IMR-90 (cell line): ENCODE measurements at regions not wholly inside any gene's neighbourhood (a gene's known extent, or its start where the extent isn't known, plus 50 kb on each side); places are given as distances from the start of the nearest gene placed in this dataset.

Experiments used
- ATAC-seq: fragments of 200-7000 bp; cut with Tn5 transposase; 2 replicates; pipeline ENCODE4 v1.9.1; 2020; ENCODE audit warnings: low read depth, mild to moderate bottlenecking, moderate library complexity
- BruUV-seq: library from RNA; stranded (reverse); fragments of 400-500 nt; replicated peaks from 2 replicates; lab custom pipeline; 2021; lab: Mats Ljungman, UMichigan
- CTCF ChIA-PET: fragments of 300-600 bp; formaldehyde crosslinking; extraction: SDS; loops from one replicate; lab custom pipeline; 2021; ENCODE audit warnings: antibody characterized with exemption; lab: Yijun Ruan, JAX
- POLR2A ChIA-PET: fragments of 300-600 bp; sonication (Branson Sonifier 250); formaldehyde crosslinking; loops from one replicate; lab custom pipeline; 2022; ENCODE audit warnings: antibody characterized with exemption; ENCODE audit not compliant: unreplicated experiment; lab: Charles Lee
- DNase-seq: peaks from one replicate; pipeline ENCODE4 v3.0.0; 2013
- H2AFZ ChIP-seq: replicated peaks from 2 replicates; pipeline ENCODE3; 2013; ENCODE audit warnings: low read length, mild to moderate bottlenecking; ENCODE audit not compliant: poor library complexity
- H2AK5ac ChIP-seq: 2 replicates; pipeline ENCODE4 v1.6.1; 2013; ENCODE audit warnings: low read depth, low read length, inconsistent platforms
- H2AK9ac ChIP-seq: replicated peaks from 2 replicates; pipeline ENCODE3; 2013; ENCODE audit warnings: mild to moderate bottlenecking, low read depth, low read length, moderate library complexity; ENCODE audit not compliant: poor library complexity
- H2BK120ac ChIP-seq: 2 replicates; pipeline ENCODE4 v1.6.1; 2013; ENCODE audit warnings: low read depth, low read length, inconsistent platforms
- H2BK15ac ChIP-seq: 3 replicates; pipeline ENCODE4 v1.6.1; 2013; ENCODE audit warnings: low read depth, low read length, inconsistent platforms
- H2BK20ac ChIP-seq: 2 replicates; pipeline ENCODE4 v1.6.1; 2013; ENCODE audit warnings: low read depth, mild to moderate bottlenecking, inconsistent platforms, low read length, moderate library complexity
- H2BK5ac ChIP-seq: 2 replicates; pipeline ENCODE4 v1.6.1; 2013; ENCODE audit warnings: mild to moderate bottlenecking, low read depth, low read length, inconsistent platforms; ENCODE audit not compliant: poor library complexity, severe bottlenecking
- H3K14ac ChIP-seq: replicated peaks from 2 replicates; pipeline ENCODE4 v1.6.1; 2013; ENCODE audit warnings: low read depth, low read length, inconsistent platforms
- H3K18ac ChIP-seq: 2 replicates; pipeline ENCODE4 v1.6.1; 2013; ENCODE audit warnings: low read depth, low read length, control low read depth
- H3K23ac ChIP-seq: 2 replicates; pipeline ENCODE4 v1.6.1; 2013; ENCODE audit warnings: low read depth, low read length, inconsistent platforms
- H3K27ac ChIP-seq: 2 replicates; pipeline ENCODE4 v1.5.1; 2013; ENCODE audit warnings: mild to moderate bottlenecking, control low read depth, low read length; ENCODE audit not compliant: insufficient read depth
- H3K27me3 ChIP-seq: 2 replicates; pipeline ENCODE4 v1.6.1; 2013; ENCODE audit warnings: low read length; ENCODE audit not compliant: control insufficient read depth, insufficient read depth
- H3K36me3 ChIP-seq: 2 replicates; pipeline ENCODE4 v1.6.1; 2013; ENCODE audit warnings: low read length, mixed read lengths; ENCODE audit not compliant: control insufficient read depth, insufficient read depth
- H3K4ac ChIP-seq: 2 replicates; pipeline ENCODE4 v1.6.1; 2013; ENCODE audit warnings: low read depth, low read length, inconsistent platforms
- H3K4me1 ChIP-seq: 2 replicates; pipeline ENCODE4 v1.6.1; 2013; ENCODE audit warnings: low read length, mixed read lengths; ENCODE audit not compliant: control insufficient read depth, insufficient read depth
- H3K4me2 ChIP-seq: 2 replicates; pipeline ENCODE4 v1.6.1; 2013; ENCODE audit warnings: low read depth, mild to moderate bottlenecking, control low read depth, low read length, moderate library complexity
- H3K4me3 ChIP-seq: 2 replicates; pipeline ENCODE4 v1.5.1; 2013; ENCODE audit warnings: low read depth, mild to moderate bottlenecking, control low read depth, low read length, moderate library complexity; ENCODE audit not compliant: insufficient read depth
- H3K56ac ChIP-seq: 2 replicates; pipeline ENCODE4 v1.6.1; 2013; ENCODE audit warnings: low read length, inconsistent platforms; ENCODE audit not compliant: insufficient read depth; ENCODE audit errors: extremely low read depth
- H3K79me1 ChIP-seq, 2 experiments: 2 replicates each; pipeline ENCODE4 v1.6.1; 2013; ENCODE audit warnings: low read length in 2 of 2, inconsistent platforms in 1 of 2, low read depth in 1 of 2
- H3K9ac ChIP-seq: 2 replicates; pipeline ENCODE4 v1.6.1; 2013; ENCODE audit warnings: low read depth, low read length, control low read depth
- H3K9me1 ChIP-seq: 2 replicates; pipeline ENCODE4 v1.6.1; 2013; ENCODE audit warnings: low read length, inconsistent platforms; ENCODE audit not compliant: insufficient read depth
- H3K9me3 ChIP-seq: 2 replicates; pipeline ENCODE4 v1.6.1; 2013; ENCODE audit warnings: low read length; ENCODE audit not compliant: control insufficient read depth, insufficient read depth
- H4K20me1 ChIP-seq: 2 replicates; pipeline ENCODE4 v1.6.1; 2013; ENCODE audit warnings: low read length, inconsistent platforms; ENCODE audit not compliant: insufficient read depth
- H4K5ac ChIP-seq: 2 replicates; pipeline ENCODE4 v1.6.1; 2013; ENCODE audit warnings: mild to moderate bottlenecking, low read depth, low read length, control low read depth
- H4K8ac ChIP-seq, 2 experiments: 2 replicates each; pipeline ENCODE4 v1.6.1; 2013; ENCODE audit warnings: low read depth in 2 of 2, low read length in 2 of 2, control low read depth in 1 of 2, inconsistent platforms in 1 of 2
- H4K91ac ChIP-seq: 2 replicates; pipeline ENCODE4 v1.6.1; 2013; ENCODE audit warnings: low read depth, low read length, inconsistent platforms; ENCODE audit not compliant: insufficient read depth
- FOS ChIP-seq: fragments of 150-350 bp; IDR thresholded peaks from 2 replicates; pipeline ENCODE4 v1.6.1; 2016; ENCODE audit warnings: low read depth, low read length
- NFE2L2 ChIP-seq: fragments of 150-350 bp; IDR thresholded peaks from 2 replicates; pipeline ENCODE4 v1.6.1; 2016; ENCODE audit warnings: low read depth, mild to moderate bottlenecking, low read length
- POLR2A ChIP-seq: IDR thresholded peaks from 2 replicates; pipeline ENCODE4 v1.6.1; 2012; ENCODE audit warnings: mild to moderate bottlenecking, low read depth, low read length
- RAD21 ChIP-seq: IDR thresholded peaks from 2 replicates; pipeline ENCODE4 v1.6.1; 2012; ENCODE audit warnings: low read length, improper control_type of control experiment
- RCOR1 ChIP-seq: IDR thresholded peaks from 2 replicates; pipeline ENCODE4 v1.6.1; 2012; ENCODE audit warnings: mild to moderate bottlenecking, low read length, improper control_type of control experiment; ENCODE audit not compliant: insufficient replicate concordance
- WGBS, 2 experiments: methylation state at CpG; one replicate each; pipeline versions ENCODE4 v1.1.5 to v1.1.7; 2013; ENCODE audit warnings: missing lambda C conversion rate in 2 of 2; ENCODE audit not compliant: insufficient read length in 1 of 2; ENCODE audit errors: extremely low coverage in 2 of 2; 5-methylcytosine and 5-hydroxymethylcytosine counted together
- dilution Hi-C: fragments of 300-500 bp; cut with HindIII; formaldehyde crosslinking; loops from one replicate; pipeline ENCODE4 v1.14.3; 2018; ENCODE audit warnings: low sequenced_read_pairs; ENCODE audit not compliant: unreplicated experiment
- in situ Hi-C: fragments of 300-500 bp; cut with MboI; formaldehyde crosslinking; loops from 3 replicates; pipeline ENCODE4 v1.14.3; 2019; ENCODE audit warnings: low sequenced_read_pairs, inconsistent platforms, mixed read lengths
- intact Hi-C: fragments of 100-400 bp; cut with micrococcal nuclease; formaldehyde crosslinking; loops from 2 replicates; pipeline ENCODE4 v1.10.0; 2022

DNA sequence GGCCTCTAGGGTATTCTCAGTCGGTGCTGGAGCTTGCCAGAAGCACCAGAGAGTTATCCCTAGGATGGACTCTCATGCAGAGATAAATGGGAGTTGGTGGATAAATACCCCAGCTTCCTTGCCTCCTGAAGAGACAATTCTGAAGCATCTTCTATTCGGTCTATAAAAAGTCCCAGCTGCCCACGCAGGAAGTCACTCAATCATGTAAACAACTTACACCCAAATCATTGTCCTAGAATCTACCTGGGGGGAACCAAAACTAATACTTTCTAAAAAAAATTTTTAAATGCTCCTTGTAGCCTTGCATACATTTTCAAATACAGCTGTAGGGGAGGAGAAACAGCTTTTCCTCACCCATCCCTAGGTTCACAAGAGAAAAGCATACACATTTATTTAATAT lies 66.6 kb upstream of the ELAC2 start:
- H2AK9ac ChIP-seq, result no peak overlapping the region
- H3K36me3 ChIP-seq, result no peaks in the 10 kb centered on the region
- no peak overlapping the region for H3K56ac ChIP-seq
- DNase-seq, result no peak
- WGBS, 2 experiments, result no CpG with 5 or more reads among the region's 3 CpGs
- H3K27me3 ChIP-seq, result no peaks in the 10 kb centered on the region; the same call in none of the 2 replicates
- no peak overlapping the region for H2BK20ac ChIP-seq
- dilution Hi-C loops (no loop called here), in situ Hi-C loops (no loop called here), intact Hi-C loops (no loop called here)
- H3K14ac ChIP-seq, result no peak overlapping the region
- H2BK15ac ChIP-seq, result no peak overlapping the region
- no peaks in the 10 kb centered on the region for H3K9me3 ChIP-seq
- ChIA-PET POLR2A (no interaction called here), CTCF (no interaction called here)
- H2AFZ ChIP-seq, result no peak overlapping the region
- no peak overlapping the region for H2BK120ac ChIP-seq
- H4K20me1 ChIP-seq, result no peaks in the 10 kb centered on the region
- H3K23ac ChIP-seq, result no peak overlapping the region
- H3K18ac ChIP-seq, result no peak overlapping the region
- BruUV-seq, result no TSS peak
- H3K9me1 ChIP-seq, result no peaks in the 10 kb centered on the region
- no peak overlapping the region for H2AK5ac ChIP-seq
- no peak overlapping the region for H4K5ac ChIP-seq
- H3K27ac ChIP-seq, result no peak overlapping the region
- H2BK5ac ChIP-seq, result no peak overlapping the region
- H3K4me1 ChIP-seq, result no peaks in the 10 kb centered on the region
- no peak for TF ChIP-seq RCOR1
- TF ChIP-seq FOS, result no peak
- TF ChIP-seq POLR2A, result no peak
- no peak for TF ChIP-seq NFE2L2
- no peak for TF ChIP-seq RAD21
- no peak overlapping the region for H3K4ac ChIP-seq
- H4K91ac ChIP-seq, result no peak overlapping the region
- H3K4me2 ChIP-seq, result no peak overlapping the region
- no peak for ATAC-seq
- H3K9ac ChIP-seq, result no peak overlapping the region
- no peaks in the 10 kb centered on the region for H3K79me1 ChIP-seq
- H3K4me3 ChIP-seq, result no peak overlapping the region
- H4K8ac ChIP-seq, result no peak overlapping the region
